Panc1 (cell line): ENCODE measurements at regions not wholly inside any gene's neighbourhood (a gene's known extent, or its start where the extent isn't known, plus 50 kb on each side); places are given as distances from the start of the nearest gene placed in this dataset.
"Not testable (repeated sequence)": the region's sequence is repeated elsewhere in the genome, so short reads cannot be mapped to it uniquely, and the experiment has no call there.

Source experiments
- ATAC-seq: fragments of 200-7000 bp; cut with Tn5 transposase; 2 replicates; pipeline ENCODE4 v1.9.1; 2020; ENCODE audit warnings: mild to moderate bottlenecking, moderate library complexity
- BruUV-seq: library from RNA; stranded (reverse); fragments of 400-500 nt; replicated peaks from 2 replicates; lab custom pipeline; 2021; lab: Mats Ljungman, UMichigan
- CTCF ChIA-PET: fragments of 300-600 bp; sonication (Branson Sonifier 250); formaldehyde crosslinking; loops from one replicate; lab custom pipeline; 2022; ENCODE audit warnings: antibody characterized with exemption; lab: Charles Lee
- POLR2A ChIA-PET: fragments of 300-600 bp; sonication (Branson Sonifier 250); formaldehyde crosslinking; loops from one replicate; lab custom pipeline; 2022; ENCODE audit warnings: antibody characterized with exemption; lab: Charles Lee
- DNase-seq: peaks from one replicate; pipeline ENCODE4 v3.0.0-alpha.2; 2010; ENCODE audit warnings: low read depth, low spot score
- H3K27ac ChIP-seq: 2 replicates; pipeline ENCODE4 v1.5.1; 2011; ENCODE audit warnings: mild to moderate bottlenecking, low read length, inconsistent platforms
- H3K27me3 ChIP-seq: fragments of 200-500 bp; sonication (Bioruptor generic); 2 replicates; pipeline ENCODE4 v1.6.0; 2014; ENCODE audit warnings: low read length, inconsistent platforms; ENCODE audit not compliant: control insufficient read depth, insufficient read depth
- H3K36me3 ChIP-seq: fragments of 200-500 bp; sonication (Bioruptor generic); 2 replicates; pipeline ENCODE4 v1.5.1; 2014; ENCODE audit warnings: inconsistent platforms, mild to moderate bottlenecking, low read length, moderate library complexity; ENCODE audit not compliant: control insufficient read depth, insufficient read depth
- H3K4me1 ChIP-seq: 2 replicates; pipeline ENCODE4 v1.5.1; 2011; ENCODE audit warnings: inconsistent platforms, mild to moderate bottlenecking, low read length, moderate library complexity; ENCODE audit not compliant: control insufficient read depth, insufficient read depth
- H3K4me3 ChIP-seq, 2 experiments: 2 replicates each; pipeline ENCODE4 v1.5.1; 2011 to 2012; ENCODE audit warnings: low read depth in 2 of 2, low read length in 2 of 2, mild to moderate bottlenecking in 2 of 2, inconsistent platforms in 1 of 2, moderate library complexity in 1 of 2
- H3K9me3 ChIP-seq: fragments of 200-500 bp; sonication (Bioruptor generic); 2 replicates; pipeline ENCODE4 v1.5.1; 2014; ENCODE audit warnings: low read depth, mild to moderate bottlenecking, inconsistent platforms, low read length, moderate library complexity; ENCODE audit not compliant: control insufficient read depth, insufficient read depth
- CTCF ChIP-seq: fragments of 450-650 bp; IDR thresholded peaks from 2 replicates; pipeline ENCODE4 v1.5.1; 2017; ENCODE audit warnings: mild to moderate bottlenecking
- POLR2AphosphoS5 ChIP-seq: IDR thresholded peaks from 2 replicates; pipeline ENCODE4 v1.6.1; 2012; ENCODE audit warnings: mild to moderate bottlenecking, low read depth, low read length, moderate library complexity
- REST ChIP-seq, 2 experiments: IDR thresholded peaks; 2 replicates each; pipeline ENCODE4 v1.6.1; 2011 to 2012; ENCODE audit warnings: low read depth in 2 of 2, control low read depth in 1 of 2, low read length in 1 of 2, mild to moderate bottlenecking in 1 of 2, moderate library complexity in 1 of 2; ENCODE audit not compliant: insufficient read depth in 1 of 2
- SIN3A ChIP-seq: IDR thresholded peaks from 2 replicates; pipeline ENCODE4 v1.6.1; 2012; ENCODE audit warnings: low read depth, mild to moderate bottlenecking, low read length, moderate library complexity, borderline replicate concordance; ENCODE audit not compliant: insufficient read depth
- TCF7L2 ChIP-seq: IDR thresholded peaks from 2 replicates; pipeline ENCODE4 v1.6.1; 2011; ENCODE audit warnings: mild to moderate bottlenecking, low read depth, low read length, inconsistent platforms
- in situ Hi-C: cut with HindIII; loops from 2 replicates; pipeline ENCODE4 v1.10.0; 2016; ENCODE audit warnings: low sequenced_read_pairs, low pct_unique_long_range_greater_than_20kb
- intact Hi-C: fragments of 100-400 bp; cut with micrococcal nuclease; formaldehyde crosslinking; loops from one replicate; pipeline ENCODE4 v1.10.0; 2022; ENCODE audit not compliant: unreplicated experiment

GRCh38 chr7:119879835-119880234, 393.1 kb upstream of the KCND2 start:
- CTCF ChIA-PET: no interaction called here
- no peaks in the 10 kb centered on the region for H3K27me3 ChIP-seq
- TF ChIP-seq POLR2AphosphoS5 (no peak), CTCF (no peak), TCF7L2 (no peak), SIN3A (no peak), REST (IDR thresholded peaks at IDR 0.05; ENCODE audit: insufficient read depth in 1 of 2, low read depth in 2 of 2, low read length in 1 of 2) (no peak)
- no peaks in the 10 kb centered on the region for H3K36me3 ChIP-seq
- BruUV-seq: no TSS peak
- ATAC-seq (no peak), DNase-seq (no peak)
- H3K4me1 ChIP-seq: no peaks in the 10 kb centered on the region
- intact Hi-C loops: no loop called here
- no peak overlapping the region for H3K27ac ChIP-seq
- no peak overlapping the region for H3K4me3 ChIP-seq
- POLR2A ChIA-PET: no interaction called here
- H3K9me3 ChIP-seq: no peaks in the 10 kb centered on the region
- in situ Hi-C loops: no loop called here

- no TSS peak for BruUV-seq
- H3K36me3 ChIP-seq: no peaks in the 10 kb centered on the region
- no peaks in the 10 kb centered on the region for H3K4me1 ChIP-seq
- ATAC-seq (no peak), DNase-seq (no peak)
- POLR2A ChIA-PET: no interaction called here
- 0 out of 2 replicates have a peak, but pooled peaks cover 5% of the 10 kb centered on the region for H3K9me3 ChIP-seq
- CTCF ChIA-PET: no interaction called here
- intact Hi-C loops (no loop called here), in situ Hi-C loops (no loop called here)
- no peak overlapping the region for H3K27ac ChIP-seq
- H3K27me3 ChIP-seq: no peaks in the 10 kb centered on the region
- TF ChIP-seq CTCF (no peak), POLR2AphosphoS5 (no peak)
- no peak overlapping the region for H3K4me3 ChIP-seq
These were observed 387.0 kb upstream of the KCND2 start for GRCh38 chr7:119886007-119886406.

GRCh38 chr7:119886525-119886924, 386.4 kb upstream of the KCND2 start:
- intact Hi-C loops, H3K36me3 ChIP-seq, DNase-seq, in situ Hi-C loops, POLR2A ChIA-PET, H3K27ac ChIP-seq, BruUV-seq, ATAC-seq, H3K4me1 ChIP-seq, H3K9me3 ChIP-seq, H3K27me3 ChIP-seq, H3K4me3 ChIP-seq, CTCF ChIA-PET: not testable (repeated sequence)
